Ovary (tissue), 7 donors: ENCODE measurements at regions not wholly inside any gene's neighbourhood (a gene's known extent, or its start where the extent isn't known, plus 50 kb on each side); places are given as distances from the start of the nearest gene placed in this dataset.

Experiments
- DNase-seq, 5 donors: peaks; one replicate each; pipeline ENCODE4 v3.0.0-alpha.2; 2019 to 2020
- H3K27ac ChIP-seq, 2 donors: fragments of 200-600 bp; one replicate each; pipeline versions ENCODE4 v1.5.1 to v1.8.0; 2019 to 2022
- H3K27me3 ChIP-seq: fragments of 200-600 bp; one replicate; pipeline ENCODE4 v1.8.0; 2022
- H3K36me3 ChIP-seq: fragments of 200-600 bp; sonication (generic); one replicate; pipeline ENCODE4 v1.5.1; 2019
- H3K4me1 ChIP-seq: one replicate; pipeline ENCODE4 v1.8.1; 2013; ENCODE audit warnings: mild to moderate bottlenecking, moderate library complexity; ENCODE audit not compliant: insufficient read depth
- H3K4me3 ChIP-seq: fragments of 200-600 bp; sonication (generic); one replicate; pipeline ENCODE4 v1.5.1; 2017
- H3K9me3 ChIP-seq, 2 donors: fragments of 200-600 bp in 1 of 2; sonication (generic) in 1 of 2; one replicate each; pipeline versions ENCODE4 v1.5.1 to v1.8.1; 2013 to 2019; ENCODE audit warnings: mild to moderate bottlenecking in 1 of 2, moderate library complexity in 1 of 2
- CTCF ChIP-seq, 3 donors: fragments of 450-650 bp in 2 of 3; fragments of 200-600 bp in 1 of 3; IDR thresholded peaks; one replicate each; pipeline versions ENCODE4 v1.5.1 to v1.8.0; 2016 to 2022; ENCODE audit warnings: antibody characterized with exemption in 3 of 3, mild to moderate bottlenecking in 1 of 3
- EP300 ChIP-seq: sonication (generic); formaldehyde crosslinking; IDR thresholded peaks from one replicate; pipeline ENCODE4 v1.6.1; 2017; ENCODE audit warnings: antibody characterized with exemption
- POLR2A ChIP-seq: fragments of 450-650 bp; IDR thresholded peaks from one replicate; pipeline ENCODE4 v1.6.1; 2017; ENCODE audit warnings: antibody characterized with exemption, mild to moderate bottlenecking, moderate library complexity
- WGBS, 3 donors: extraction: QIAGEN DNeasy Blood & Tissue Kit in 1 of 3; methylation state at CpG; one replicate each; pipeline versions ENCODE4 v1.1.5 to v1.1.7; 2013 to 2017; 5-methylcytosine and 5-hydroxymethylcytosine counted together
- intact Hi-C, 4 donors: fragments of 100-400 bp; cut with DNase I; formaldehyde crosslinking; loops; one replicate each; pipeline versions ENCODE4 v1.11.0 to v1.15.1; 2022 to 2023
- donor health status: DM: no; HTN: no; CAD: no; lungs with moderate emphysema.
- donor health status: DM: no; HTN: no; CAD: no.
- donor health status: Bipolar disorder and iron deficiency.
- donor health status: DM: no; HTN: no; CAD: no.
- donor health status: DM: yes; HTN: yes; CAD: no.

DNA sequence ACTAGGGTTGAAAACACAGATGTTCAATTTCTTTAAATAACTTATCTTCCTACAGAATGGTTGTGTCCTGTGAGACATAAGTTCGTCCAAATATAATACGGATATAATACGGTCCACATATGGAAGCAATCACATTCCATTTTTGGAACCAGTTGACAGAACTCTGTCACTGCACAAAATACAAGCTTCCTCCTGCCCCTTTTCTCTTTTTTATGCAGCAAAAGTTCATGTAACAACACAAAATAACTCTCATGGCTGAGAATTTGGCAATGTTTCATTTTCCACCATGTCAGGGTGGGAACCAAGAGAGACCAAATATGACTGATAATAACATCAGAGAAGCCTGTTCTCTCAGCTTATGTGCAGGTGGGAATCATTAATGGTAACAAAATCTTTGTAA is 158.1 kb upstream of the ZNF385D start:
- TF ChIP-seq CTCF (IDR thresholded peaks at IDR 0.05) (no peak), POLR2A (no peak), EP300 (no peak)
- intact Hi-C loops, result no loop called here
- H3K4me3 ChIP-seq, result no peak overlapping the region
- no peak overlapping the region for H3K27ac ChIP-seq
- no peaks in the 10 kb centered on the region for H3K36me3 ChIP-seq
- no peaks in the 10 kb centered on the region for H3K9me3 ChIP-seq
- whole genome bisulfite sequencing, 3 donors, result 5 to 15% (median 10%) methylated on average over 3 of the region's 3 CpGs
- no peaks in the 10 kb centered on the region for H3K27me3 ChIP-seq
- no peaks in the 10 kb centered on the region for H3K4me1 ChIP-seq
- DNase-seq, result no peak

DNA sequence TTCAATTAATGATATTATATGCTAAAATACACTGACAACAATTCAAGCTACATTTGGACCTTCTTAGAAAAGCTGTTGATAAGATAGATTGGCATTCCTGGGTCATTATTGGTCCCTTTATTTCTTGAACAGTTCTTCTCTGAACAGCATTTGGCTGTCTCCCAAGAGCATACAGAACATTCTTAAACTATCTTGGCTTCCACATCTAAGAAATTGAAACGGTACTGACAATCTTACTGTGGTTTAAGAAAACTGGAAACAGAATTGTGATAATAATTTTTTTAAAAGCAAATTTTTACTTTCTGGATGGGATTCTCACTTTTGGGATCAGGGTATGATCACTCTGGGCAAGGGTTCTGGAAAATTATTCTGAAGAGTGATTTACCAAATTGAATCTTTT is 161.7 kb upstream of the ZNF385D start:
- Histone ChIP-seq H3K27me3 (no peaks in the 10 kb centered on the region), H3K9me3 (no peaks in the 10 kb centered on the region), H3K4me3 (no peak overlapping the region), H3K27ac (no peak overlapping the region), H3K4me1 (no peaks in the 10 kb centered on the region), H3K36me3 (no peaks in the 10 kb centered on the region)
- 0 to 5% (median 4%) methylated on average over 1 of the region's 1 CpG for WGBS, 3 donors
- no peak for TF ChIP-seq POLR2A
- no peak for TF ChIP-seq CTCF (IDR thresholded peaks at IDR 0.05)
- intact Hi-C loops, result no loop called here
- no peak for DNase-seq

- Histone ChIP-seq H3K27me3 (no peaks in the 10 kb centered on the region), H3K36me3 (no peaks in the 10 kb centered on the region), H3K4me1 (no peaks in the 10 kb centered on the region), H3K4me3 (no peak overlapping the region), H3K9me3 (no peaks in the 10 kb centered on the region), H3K27ac (no peak overlapping the region)
- TF ChIP-seq EP300 (no peak), POLR2A (no peak), CTCF (IDR thresholded peaks at IDR 0.05) (no peak)
- no peak for DNase-seq
- intact Hi-C loops, result no loop called here
Measured at GRCh38 chr3:21913791-21914190, 162.8 kb upstream of the ZNF385D start.

GRCh38 chr3:21914451-21914850 is 163.4 kb upstream of the ZNF385D start:
- H3K36me3 ChIP-seq, result no peaks in the 10 kb centered on the region
- H3K27ac ChIP-seq, result no peak overlapping the region
- no peaks in the 10 kb centered on the region for H3K27me3 ChIP-seq
- intact Hi-C loops, result no loop called here
- TF ChIP-seq EP300 (no peak), POLR2A (no peak), CTCF (IDR thresholded peaks at IDR 0.05) (no peak)
- no peaks in the 10 kb centered on the region for H3K4me1 ChIP-seq
- H3K4me3 ChIP-seq, result no peak overlapping the region
- no peak for DNase-seq
- 15 to 26% (median 17%) methylated on average over 2 of the region's 2 CpGs for WGBS, 3 donors
- no peaks in the 10 kb centered on the region for H3K9me3 ChIP-seq

GRCh38 chr3:21919383-21919782 is 168.4 kb upstream of the ZNF385D start:
- no peak overlapping the region for H3K27ac ChIP-seq
- H3K9me3 ChIP-seq, result no peaks in the 10 kb centered on the region
- WGBS, 3 donors, result 53 to 64% (median 62%) methylated on average over 2 of the region's 2 CpGs
- TF ChIP-seq CTCF (IDR thresholded peaks at IDR 0.05) (no peak), POLR2A (no peak), EP300 (no peak)
- no peaks in the 10 kb centered on the region for H3K36me3 ChIP-seq
- DNase-seq, result no peak
- intact Hi-C loops, result no loop called here
- no peaks in the 10 kb centered on the region for H3K27me3 ChIP-seq
- no peaks in the 10 kb centered on the region for H3K4me1 ChIP-seq
- H3K4me3 ChIP-seq, result no peak overlapping the region
